Thoracic aorta (tissue), 2 donors: ENCODE measurements at regions not wholly inside any gene's neighbourhood (a gene's known extent, or its start where the extent isn't known, plus 50 kb on each side); places are given as distances from the start of the nearest gene placed in this dataset.

Source experiments
- ATAC-seq: fragments of 150-250 bp; one replicate; pipeline ENCODE4 v1.8.0; 2017; ENCODE audit warnings: low read depth; ENCODE audit not compliant: insufficient number of reproducible peaks, low FRiP score
- DNase-seq: peaks from one replicate; pipeline ENCODE4 v3.0.0-alpha.2; 2020; ENCODE audit warnings: low spot score
- H3K27ac ChIP-seq, 2 donors: fragments of 200-600 bp; sonication (generic); 1 replicate in 1 of 2; 2 replicates in 1 of 2; pipeline ENCODE4 v1.5.1; 2016; ENCODE audit warnings: mild to moderate bottlenecking in 2 of 2, moderate library complexity in 2 of 2
- H3K27me3 ChIP-seq: fragments of 200-600 bp; sonication (generic); replicated peaks from 2 replicates; pipeline ENCODE4 v1.6.0; 2016; ENCODE audit warnings: mild to moderate bottlenecking; ENCODE audit not compliant: insufficient read depth
- H3K36me3 ChIP-seq: fragments of 200-600 bp; sonication (generic); one replicate; pipeline ENCODE4 v1.5.1; 2016
- H3K4me1 ChIP-seq, 2 donors: fragments of 200-600 bp; sonication (generic); 1 replicate in 1 of 2; 2 replicates in 1 of 2; pipeline versions ENCODE4 v1.5.1 to v1.6.0; 2016; ENCODE audit warnings: low read depth in 2 of 2, mild to moderate bottlenecking in 1 of 2; ENCODE audit not compliant: control insufficient read depth in 1 of 2
- H3K4me3 ChIP-seq: fragments of 200-600 bp; sonication (generic); 2 replicates; pipeline ENCODE4 v1.5.1; 2016; ENCODE audit warnings: mild to moderate bottlenecking
- H3K9me3 ChIP-seq: fragments of 200-600 bp; sonication (generic); 2 replicates; pipeline ENCODE4 v1.5.1; 2016
- CTCF ChIP-seq: fragments of 200-600 bp; sonication (generic); IDR thresholded peaks from one replicate; pipeline ENCODE4 v1.5.1; 2019; ENCODE audit warnings: antibody characterized with exemption

- no peak overlapping the region for H3K27ac ChIP-seq
- no peak for TF ChIP-seq CTCF
- H3K4me1 ChIP-seq, result peaks cover 0 to 16% of the 10 kb centered on the region in 2 donors
- ATAC-seq, result no peak
- no peak overlapping the region for H3K4me3 ChIP-seq
- no peaks in the 10 kb centered on the region for H3K27me3 ChIP-seq
- H3K9me3 ChIP-seq, result no peaks in the 10 kb centered on the region
- no peak for DNase-seq
- no peaks in the 10 kb centered on the region for H3K36me3 ChIP-seq
These were observed 467.7 kb upstream of the RGPD4 start for GRCh38 chr2:107359021-107359420.

GRCh38 chr2:107361751-107362381 is 464.8 kb upstream of the RGPD4 start:
- H3K36me3 ChIP-seq, result no peaks in the 10 kb centered on the region
- no peaks in the 10 kb centered on the region for H3K27me3 ChIP-seq
- H3K4me1 ChIP-seq, result peaks cover 0 to 16% of the 10 kb centered on the region in 2 donors
- no peak overlapping the region for H3K4me3 ChIP-seq
- no peak for ATAC-seq
- no peak overlapping the region for H3K27ac ChIP-seq
- no peak for TF ChIP-seq CTCF
- no peaks in the 10 kb centered on the region for H3K9me3 ChIP-seq
- DNase-seq, result no peak

GRCh38 chr2:107362993-107363392 is 463.7 kb upstream of the RGPD4 start:
- H3K36me3 ChIP-seq, result no peaks in the 10 kb centered on the region
- DNase-seq (no peak), ATAC-seq (no peak)
- no peak overlapping the region for H3K4me3 ChIP-seq
- no peak for TF ChIP-seq CTCF
- no peaks in the 10 kb centered on the region for H3K9me3 ChIP-seq
- H3K4me1 ChIP-seq, result peaks cover 0 to 18% of the 10 kb centered on the region in 2 donors
- H3K27ac ChIP-seq, result no peak overlapping the region
- no peaks in the 10 kb centered on the region for H3K27me3 ChIP-seq

GRCh38 chr2:107363806-107364205 is 462.9 kb upstream of the RGPD4 start:
- peaks cover 0 to 25% of the 10 kb centered on the region in 2 donors for H3K4me1 ChIP-seq
- no peaks in the 10 kb centered on the region for H3K9me3 ChIP-seq
- no peak overlapping the region for H3K27ac ChIP-seq
- TF ChIP-seq CTCF, result no peak
- ATAC-seq (no peak), DNase-seq (no peak)
- no peaks in the 10 kb centered on the region for H3K36me3 ChIP-seq
- H3K27me3 ChIP-seq, result no peaks in the 10 kb centered on the region
- no peak overlapping the region for H3K4me3 ChIP-seq

DNA sequence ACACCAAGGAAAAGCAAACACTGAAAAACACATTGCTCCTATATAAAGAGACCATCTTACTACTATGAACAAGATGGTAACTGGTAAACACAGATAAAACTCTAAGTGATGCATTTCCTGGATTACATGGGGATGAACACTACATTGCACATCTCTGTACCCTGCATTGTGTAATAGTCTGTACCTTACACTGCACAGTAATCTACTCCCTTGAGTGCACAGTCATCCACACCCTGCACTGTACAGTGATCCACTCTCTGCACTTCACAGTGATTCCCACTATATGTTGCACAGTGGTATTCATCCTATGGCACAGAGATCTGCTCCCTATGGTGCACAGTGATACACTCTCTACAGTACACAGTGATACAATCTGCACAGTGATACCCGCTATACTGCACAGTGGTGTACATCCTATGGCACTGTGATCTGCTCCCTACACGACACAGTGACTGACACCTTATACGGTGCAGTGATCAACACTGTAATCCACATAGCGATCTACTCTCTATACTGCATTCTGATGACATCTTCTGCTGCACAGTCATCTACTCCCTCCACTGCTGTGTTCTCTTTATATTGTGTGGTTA is 462.2 kb upstream of the RGPD4 start:
- no peak overlapping the region for H3K4me3 ChIP-seq

More for the DNA sequence above, 462.2 kb upstream of the RGPD4 start:
- TF ChIP-seq CTCF, result no peak
- Histone ChIP-seq H3K36me3 (no peaks in the 10 kb centered on the region), H3K27ac (no peak overlapping the region), H3K27me3 (no peaks in the 10 kb centered on the region), H3K9me3 (no peaks in the 10 kb centered on the region), H3K4me1 (peaks cover 0 to 25% of the 10 kb centered on the region in 2 donors)
- ATAC-seq (no peak), DNase-seq (no peak)
